GM12878 (cell line): ENCODE measurements at regions not wholly inside any gene's neighbourhood (a gene's known extent, or its start where the extent isn't known, plus 50 kb on each side); places are given as distances from the start of the nearest gene placed in this dataset.

Experiments
- ATAC-seq: fragments of 200-7000 bp; cut with Tn5 transposase; 3 replicates; pipeline ENCODE4 v1.9.1; 2020; ENCODE audit warnings: mild to moderate bottlenecking, moderate library complexity
- BruUV-seq: library from RNA; stranded (reverse); fragments of 400-500 nt; replicated peaks from 2 replicates; lab custom pipeline; 2021; lab: Mats Ljungman, UMichigan
- CTCF ChIA-PET: fragments of 300-600 bp; sonication (Branson Sonifier 250); formaldehyde crosslinking; extraction: SDS; loops from one replicate; lab custom pipeline; 2021; ENCODE audit warnings: inconsistent platforms; lab: Yijun Ruan, JAX
- POLR2A ChIA-PET: fragments of 350-600 bp; formaldehyde crosslinking; extraction: SDS; loops from one replicate; lab custom pipeline; 2021; ENCODE audit warnings: inconsistent platforms; lab: Charles Lee
- RAD21 ChIA-PET: fragments of 300-600 bp; sonication (Branson Sonifier 250); formaldehyde crosslinking; loops from one replicate; lab custom pipeline; 2023; ENCODE audit warnings: antibody characterized with exemption; ENCODE audit not compliant: unreplicated experiment; lab: Charles Lee
- SMC1A ChIA-PET: fragments of 300-600 bp; sonication (Branson Sonifier 250); formaldehyde crosslinking; loops from one replicate; lab custom pipeline; 2023; ENCODE audit not compliant: unreplicated experiment, uncharacterized antibody; lab: Charles Lee
- DNase-seq: peaks from one replicate; pipeline ENCODE4 v3.0.0-alpha.2; 2011; ENCODE audit warnings: low read depth, low spot score
- FAIRE-seq: peaks from 3 replicates; lab custom pipeline; 2011; peaks lifted over from hg19 to GRCh38; lab: Jason Lieb, UNC
- H2AFZ ChIP-seq: 2 replicates; pipeline ENCODE4 v1.6.0; 2011; ENCODE audit warnings: low read depth, low read length, control low read depth; ENCODE audit not compliant: control insufficient read depth
- H3K27ac ChIP-seq: 2 replicates; pipeline ENCODE4 v1.5.1; 2011; ENCODE audit warnings: control low read depth; ENCODE audit not compliant: control insufficient read depth, insufficient read depth
- H3K27me3 ChIP-seq, 2 experiments: replicated peaks in 1 of 2; 2 replicates each; pipeline versions ENCODE4 v1.6.0 to v1.6.1; 2011; ENCODE audit warnings: low read length in 1 of 2; ENCODE audit not compliant: control insufficient read depth in 2 of 2, insufficient read depth in 2 of 2
- H3K36me3 ChIP-seq, 2 experiments: 2 replicates each; pipeline ENCODE4 v1.5.1; 2011; ENCODE audit warnings: low read length in 1 of 2; ENCODE audit not compliant: control insufficient read depth in 2 of 2, insufficient read depth in 2 of 2
- H3K4me1 ChIP-seq: 2 replicates; pipeline ENCODE4 v1.6.1; 2011; ENCODE audit warnings: mild to moderate bottlenecking, low read length, moderate library complexity, mixed read lengths; ENCODE audit not compliant: control insufficient read depth, insufficient read depth
- H3K4me2 ChIP-seq: 2 replicates; pipeline ENCODE4 v1.6.0; 2011; ENCODE audit warnings: control low read depth; ENCODE audit not compliant: control insufficient read depth, insufficient read depth
- H3K4me3 ChIP-seq: fragments of 200-600 bp; sonication (generic); 2 replicates; pipeline ENCODE4 v1.5.1; 2016
- H3K79me2 ChIP-seq: 2 replicates; pipeline ENCODE4 v1.6.0; 2011; ENCODE audit warnings: low read length; ENCODE audit not compliant: control insufficient read depth, insufficient read depth
- H3K9ac ChIP-seq: 2 replicates; pipeline ENCODE4 v1.8.0; 2011; ENCODE audit warnings: low read length, control low read depth, mixed read lengths; ENCODE audit not compliant: control insufficient read depth, insufficient read depth
- H3K9me3 ChIP-seq: replicated peaks from 3 replicates; pipeline ENCODE4 v1.5.1; 2011; ENCODE audit warnings: mild to moderate bottlenecking, low read length; ENCODE audit not compliant: control insufficient read depth, insufficient read depth
- H4K20me1 ChIP-seq: 2 replicates; pipeline ENCODE4 v1.6.0; 2011; ENCODE audit not compliant: control insufficient read depth, insufficient read depth
- CBFB ChIP-seq: IDR thresholded peaks from 2 replicates; pipeline ENCODE4 v1.6.1; 2016; ENCODE audit warnings: antibody characterized with exemption, low read depth
- CBX3 ChIP-seq: fragments of 200-600 bp; sonication (generic); IDR thresholded peaks from 2 replicates; pipeline ENCODE4 v1.6.1; 2016; ENCODE audit warnings: low read depth, borderline replicate concordance
- CBX5 ChIP-seq: sonication (generic); IDR thresholded peaks from 2 replicates; pipeline ENCODE4 v1.6.1; 2016; ENCODE audit warnings: low read depth, moderate library complexity, mild to moderate bottlenecking, inconsistent platforms
- GATAD2B ChIP-seq: fragments of 450-650 bp; conservative IDR thresholded peaks from 2 replicates; pipeline ENCODE4 v1.6.1; 2017; ENCODE audit warnings: low read depth, mild to moderate bottlenecking, moderate library complexity
- MAX ChIP-seq: IDR thresholded peaks from 2 replicates; pipeline ENCODE4 v1.6.1; 2012; ENCODE audit warnings: low read depth, low read length, improper control_type of control experiment
- NFXL1 ChIP-seq: fragments of 450-650 bp; IDR thresholded peaks from 2 replicates; pipeline ENCODE4 v1.6.1; 2017; ENCODE audit warnings: antibody characterized with exemption, mild to moderate bottlenecking, borderline replicate concordance
- NR2C2 ChIP-seq: IDR thresholded peaks from 2 replicates; pipeline ENCODE4 v1.6.1; 2011; ENCODE audit warnings: borderline replicate concordance, low read depth; ENCODE audit not compliant: control insufficient read depth, insufficient read length
- RELA ChIP-seq: fragments of 450-650 bp; IDR thresholded peaks from 2 replicates; pipeline ENCODE4 v1.8.0; 2014; ENCODE audit warnings: borderline replicate concordance; ENCODE audit not compliant: partially characterized antibody
- TCF3 ChIP-seq: IDR thresholded peaks from 2 replicates; pipeline ENCODE4 v1.6.1; 2012; ENCODE audit warnings: low read depth, mild to moderate bottlenecking, low read length, borderline replicate concordance; ENCODE audit not compliant: insufficient read depth
- ZBED1 ChIP-seq: IDR thresholded peaks from 2 replicates; pipeline ENCODE4 v1.6.1; 2016; ENCODE audit warnings: borderline replicate concordance
- ZSCAN29 ChIP-seq: fragments of 450-650 bp; IDR thresholded peaks from 2 replicates; pipeline ENCODE4 v1.6.1; 2017; ENCODE audit warnings: mild to moderate bottlenecking, moderate library complexity
- WGBS: methylation state at CpG from one replicate; pipeline ENCODE4 v1.1.6; 2016; ENCODE audit warnings: low lambda C conversion rate; ENCODE audit not compliant: insufficient replicate concordance, insufficient coverage; ENCODE audit errors: missing lambda C conversion rate; 5-methylcytosine and 5-hydroxymethylcytosine counted together
- in situ Hi-C: fragments of 300-500 bp; cut with MboI; formaldehyde crosslinking; loops from 9 replicates; pipeline ENCODE4 v1.14.3; 2018; ENCODE audit warnings: mixed read lengths
- intact Hi-C: fragments of 100-400 bp; cut with micrococcal nuclease; formaldehyde crosslinking; loops from one replicate; pipeline ENCODE4 v1.14.2; 2022; ENCODE audit not compliant: unreplicated experiment
- TF ChIP-seq, protein P1 (sequence below): fragments of 450-650 bp; IDR thresholded peaks from 2 replicates; pipeline ENCODE4 v1.6.1; 2017; ENCODE audit warnings: mild to moderate bottlenecking
- TF ChIP-seq, protein P2 (sequence below): IDR thresholded peaks from 2 replicates; pipeline ENCODE4 v1.6.1; 2011; ENCODE audit warnings: low read depth, low read length, improper control_type of control experiment, borderline replicate concordance

DNA sequence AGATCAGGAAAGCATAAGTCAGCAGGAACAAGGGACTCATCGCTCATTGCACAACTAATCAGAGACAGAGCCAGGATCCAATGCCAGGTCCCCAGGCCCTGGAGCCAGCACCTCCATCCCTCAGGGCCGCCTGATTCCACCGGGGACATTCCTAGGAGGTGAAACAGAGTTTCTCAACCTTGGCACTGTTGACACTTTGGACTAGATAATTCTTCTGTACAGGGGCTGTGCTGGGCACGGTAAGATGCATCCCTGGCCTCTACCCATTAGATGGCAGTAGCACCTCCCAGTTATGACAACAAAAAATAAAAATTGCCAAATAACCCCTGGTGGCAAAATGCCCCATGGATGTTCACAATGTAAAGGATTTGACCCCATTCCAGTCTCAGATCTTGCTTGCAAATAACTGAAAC, 127.7 kb downstream of the MTHFS start (continued):
- no peak for TF ChIP-seq ZSCAN29
- TF ChIP-seq MAX, result no peak
- no peak for TF ChIP-seq TCF3
- no peak for TF ChIP-seq ZBED1

DNA sequence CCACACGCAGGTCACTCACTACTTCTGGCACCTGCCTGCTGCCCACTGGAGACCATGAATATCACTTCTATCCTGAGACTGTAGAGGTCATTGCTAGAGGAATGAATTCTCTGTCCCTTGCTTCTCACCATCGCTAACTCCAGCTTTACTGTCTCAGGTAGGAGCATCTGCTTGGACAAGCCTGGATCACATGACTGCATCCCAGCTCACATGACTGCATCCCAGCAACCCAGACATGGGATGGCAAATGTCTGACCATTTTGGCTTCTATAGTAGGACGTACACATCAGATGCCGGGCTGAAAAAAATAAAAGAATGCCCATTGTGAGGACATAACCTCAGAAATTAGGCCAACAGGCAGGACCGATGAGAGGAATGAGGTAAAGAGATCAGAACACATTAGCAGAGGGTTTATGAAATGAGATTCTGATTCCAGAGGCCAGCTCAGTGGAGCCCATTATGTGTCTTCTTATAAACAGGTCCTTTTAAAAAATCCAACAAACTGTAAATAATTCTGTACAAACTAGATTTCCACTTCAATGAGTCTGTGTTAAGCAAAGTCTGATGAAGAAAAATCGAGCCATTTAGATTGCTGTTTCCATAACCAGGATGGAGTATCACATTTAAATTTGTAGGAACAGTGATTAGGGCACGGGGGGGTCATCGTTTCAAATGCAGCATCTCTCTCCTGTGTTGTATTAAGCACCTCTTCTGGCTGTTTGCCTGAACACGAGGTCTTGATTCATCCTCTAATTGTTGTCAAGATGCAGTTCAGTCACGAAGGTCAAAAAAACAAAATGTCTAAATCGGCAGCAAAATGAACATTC, 126.7 kb downstream of the MTHFS start:
- no TSS peak for BruUV-seq
- SMC1A ChIA-PET, result interaction anchor here (1.4 kb wide), 1 partner anchor 83 kb away, joined by 7 read pairs; no protein-coding TSS in a partner anchor

More for the DNA sequence above, 126.7 kb downstream of the MTHFS start:
- ChIA-PET CTCF (interaction anchor here (0.8 to 2.4 kb wide), 4 partner anchors 10 to 224 kb away, joined by 3 to 13 read pairs (median 5); no protein-coding TSS in a partner anchor), RAD21 (interaction anchor here (1.0 to 1.2 kb wide), 2 partner anchors 84 to 402 kb away, joined by 3 read pairs; no protein-coding TSS in a partner anchor), POLR2A (no interaction called here)
- H3K27me3 ChIP-seq, result no peaks in the 10 kb centered on the region; a peak in 1 of 4 replicates
- H4K20me1 ChIP-seq, result no peaks in the 10 kb centered on the region; the same call in 1 of the 2 replicates
- H2AFZ ChIP-seq, result no peak overlapping the region
- in situ Hi-C loops, result loop anchor here (10.0 kb wide), 2 partner anchors 225 to 405 kb away; no protein-coding TSS in a partner anchor
- TF ChIP-seq CBFB (no peak), NFXL1 (no peak), CBX3 (no peak), CBX5 (no peak), GATAD2B (no peak), NR2C2 (no peak), RELA (no peak)
- TF ChIP-seq, protein P1, sequence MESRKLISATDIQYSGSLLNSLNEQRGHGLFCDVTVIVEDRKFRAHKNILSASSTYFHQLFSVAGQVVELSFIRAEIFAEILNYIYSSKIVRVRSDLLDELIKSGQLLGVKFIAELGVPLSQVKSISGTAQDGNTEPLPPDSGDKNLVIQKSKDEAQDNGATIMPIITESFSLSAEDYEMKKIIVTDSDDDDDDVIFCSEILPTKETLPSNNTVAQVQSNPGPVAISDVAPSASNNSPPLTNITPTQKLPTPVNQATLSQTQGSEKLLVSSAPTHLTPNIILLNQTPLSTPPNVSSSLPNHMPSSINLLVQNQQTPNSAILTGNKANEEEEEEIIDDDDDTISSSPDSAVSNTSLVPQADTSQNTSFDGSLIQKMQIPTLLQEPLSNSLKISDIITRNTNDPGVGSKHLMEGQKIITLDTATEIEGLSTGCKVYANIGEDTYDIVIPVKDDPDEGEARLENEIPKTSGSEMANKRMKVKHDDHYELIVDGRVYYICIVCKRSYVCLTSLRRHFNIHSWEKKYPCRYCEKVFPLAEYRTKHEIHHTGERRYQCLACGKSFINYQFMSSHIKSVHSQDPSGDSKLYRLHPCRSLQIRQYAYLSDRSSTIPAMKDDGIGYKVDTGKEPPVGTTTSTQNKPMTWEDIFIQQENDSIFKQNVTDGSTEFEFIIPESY, result no peak
- TF ChIP-seq, protein P2, sequence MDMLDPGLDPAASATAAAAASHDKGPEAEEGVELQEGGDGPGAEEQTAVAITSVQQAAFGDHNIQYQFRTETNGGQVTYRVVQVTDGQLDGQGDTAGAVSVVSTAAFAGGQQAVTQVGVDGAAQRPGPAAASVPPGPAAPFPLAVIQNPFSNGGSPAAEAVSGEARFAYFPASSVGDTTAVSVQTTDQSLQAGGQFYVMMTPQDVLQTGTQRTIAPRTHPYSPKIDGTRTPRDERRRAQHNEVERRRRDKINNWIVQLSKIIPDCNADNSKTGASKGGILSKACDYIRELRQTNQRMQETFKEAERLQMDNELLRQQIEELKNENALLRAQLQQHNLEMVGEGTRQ, result no peak
- no peak overlapping the region for H3K4me2 ChIP-seq
- intact Hi-C loops, result loop anchor here (2.0 to 10.0 kb wide), 3 partner anchors 83 to 405 kb away; no protein-coding TSS in a partner anchor
- H3K4me1 ChIP-seq, result no peaks in the 10 kb centered on the region
- H3K36me3 ChIP-seq, result no peaks in the 10 kb centered on the region
- H3K27ac ChIP-seq, result no peak overlapping the region
- no peak for ATAC-seq
- WGBS, result 35% methylated on average over 11 of the region's 11 CpGs
- no peaks in the 10 kb centered on the region for H3K9me3 ChIP-seq
- H3K9ac ChIP-seq, result no peak overlapping the region
- no peak for DNase-seq
- H3K4me3 ChIP-seq, result no peak overlapping the region
- no peaks in the 10 kb centered on the region for H3K79me2 ChIP-seq
- FAIRE-seq, result no peak
